GM12891 (cell line): ENCODE measurements at regions not wholly inside any gene's neighbourhood (a gene's known extent, or its start where the extent isn't known, plus 50 kb on each side); places are given as distances from the start of the nearest gene placed in this dataset.

Experiments used
- DNase-seq: peaks from one replicate; pipeline ENCODE4 v3.0.0; 2011; ENCODE audit warnings: low spot score; ENCODE audit not compliant: insufficient read length
- FAIRE-seq: peaks from 2 replicates; lab custom pipeline; 2011; peaks lifted over from hg19 to GRCh38; lab: Jason Lieb, UNC
- PAX5 ChIP-seq: IDR thresholded peaks from 2 replicates; pipeline ENCODE4 v1.6.1; 2011; ENCODE audit warnings: low read length, moderate library complexity, mild to moderate bottlenecking; ENCODE audit not compliant: insufficient read depth, severe bottlenecking
- POLR2A ChIP-seq: IDR thresholded peaks from 2 replicates; pipeline ENCODE4 v1.6.1; 2011; ENCODE audit warnings: low read depth, low read length, control low read depth
- POLR2AphosphoS5 ChIP-seq: IDR thresholded peaks from 2 replicates; pipeline ENCODE4 v1.6.1; 2011; ENCODE audit warnings: low read depth, low read length, control low read depth
- POU2F2 ChIP-seq: IDR thresholded peaks from 2 replicates; pipeline ENCODE4 v1.6.1; 2011; ENCODE audit warnings: low read depth, mild to moderate bottlenecking, control low read depth, low read length, moderate library complexity
- SPI1 ChIP-seq: IDR thresholded peaks from 2 replicates; pipeline ENCODE4 v1.6.1; 2011; ENCODE audit warnings: low read depth, low read length, control low read depth
- TAF1 ChIP-seq: IDR thresholded peaks from 2 replicates; pipeline ENCODE4 v1.6.1; 2011; ENCODE audit warnings: low read depth, low read length, control low read depth

GRCh38 chr9:12613071-12613470 is 80.1 kb upstream of the TYRP1 start:
- FAIRE-seq (no peak), DNase-seq (no peak)
- TF ChIP-seq POLR2AphosphoS5 (no peak), SPI1 (no peak), POU2F2 (no peak), TAF1 (no peak), POLR2A (no peak)

DNA sequence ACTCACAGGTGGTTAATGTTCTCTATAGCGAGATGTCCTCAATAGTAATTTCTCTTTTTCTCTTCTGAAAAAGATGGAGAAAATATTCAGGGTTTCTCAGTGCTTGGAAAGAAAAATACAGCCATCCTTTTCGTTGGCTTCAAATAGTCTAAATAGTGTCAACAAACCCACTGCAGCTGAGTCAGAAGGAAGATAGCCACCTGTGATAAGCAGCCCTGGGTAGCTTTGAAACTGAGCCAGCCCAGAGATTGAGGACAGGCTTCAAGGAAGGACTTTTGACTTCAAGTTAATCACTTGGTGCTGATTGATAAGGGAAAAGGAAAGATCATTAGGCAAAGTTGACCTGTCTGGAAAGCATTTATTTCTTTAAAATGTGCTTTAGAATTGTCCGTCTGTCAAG is 78.7 kb upstream of the TYRP1 start:
- no peak for FAIRE-seq
- TF ChIP-seq SPI1 (no peak), TAF1 (no peak), PAX5 (no peak), POLR2A (no peak), POLR2AphosphoS5 (no peak), POU2F2 (no peak)
- no peak for DNase-seq

- TF ChIP-seq POU2F2 = no peak
- FAIRE-seq = no peak
- DNase-seq = no peak
These were observed 74.2 kb upstream of the TYRP1 start for GRCh38 chr9:12618956-12619355.

- DNase-seq (no peak), FAIRE-seq (no peak)
- no peak for TF ChIP-seq PAX5
- no peak for TF ChIP-seq SPI1
- no peak for TF ChIP-seq POU2F2
- TF ChIP-seq TAF1 = no peak
- no peak for TF ChIP-seq POLR2AphosphoS5
- no peak for TF ChIP-seq POLR2A
These were observed 67.3 kb upstream of the TYRP1 start for GRCh38 chr9:12625844-12626243.

GRCh38 chr9:12627096-12627495 is 66.1 kb upstream of the TYRP1 start:
- FAIRE-seq (no peak), DNase-seq (no peak)
- no peak for TF ChIP-seq POU2F2
- no peak for TF ChIP-seq SPI1
- TF ChIP-seq POLR2AphosphoS5 = no peak
- TF ChIP-seq TAF1 = no peak
- no peak for TF ChIP-seq PAX5
- no peak for TF ChIP-seq POLR2A

GRCh38 chr9:12628546-12628945 is 64.6 kb upstream of the TYRP1 start:
- no peak for DNase-seq
- FAIRE-seq = no peak
- TF ChIP-seq POU2F2 (no peak), POLR2A (no peak), TAF1 (no peak), PAX5 (no peak), SPI1 (no peak), POLR2AphosphoS5 (no peak)

DNA sequence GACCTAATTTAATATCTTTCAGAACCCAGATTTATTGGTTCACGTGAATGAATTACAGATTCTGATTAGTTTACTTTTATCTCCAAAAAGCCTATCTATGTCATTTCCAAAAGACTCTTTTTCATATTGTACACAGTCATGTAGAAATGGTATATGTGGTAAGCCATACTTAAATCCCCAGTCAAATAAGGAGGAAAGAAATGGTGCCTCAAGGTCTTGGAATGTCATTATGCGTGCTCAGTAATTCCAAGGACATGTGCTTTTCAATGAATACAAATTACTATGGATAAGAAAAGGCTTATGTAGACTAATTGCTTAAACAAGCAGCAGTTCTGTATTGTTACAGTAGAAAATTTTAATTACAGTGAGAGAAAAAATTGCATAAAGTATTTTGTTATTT is 64.1 kb upstream of the TYRP1 start:
- no peak for DNase-seq
- no peak for FAIRE-seq
- TF ChIP-seq POLR2AphosphoS5 = no peak
- TF ChIP-seq SPI1 = no peak
- no peak for TF ChIP-seq TAF1
- TF ChIP-seq POU2F2 = no peak
- TF ChIP-seq PAX5 = no peak
- TF ChIP-seq POLR2A = no peak

GRCh38 chr9:12631866-12632265 is 61.3 kb upstream of the TYRP1 start:
- FAIRE-seq = no peak
- no peak for TF ChIP-seq POLR2AphosphoS5
- no peak for TF ChIP-seq SPI1
- TF ChIP-seq TAF1 = no peak
- TF ChIP-seq POLR2A = no peak
- no peak for TF ChIP-seq PAX5
- no peak for TF ChIP-seq POU2F2
- DNase-seq = no peak

GRCh38 chr9:12633016-12633765 is 60.0 kb upstream of the TYRP1 start:
- TF ChIP-seq TAF1 = no peak
- TF ChIP-seq POLR2A = no peak
- TF ChIP-seq PAX5 = no peak
- no peak for TF ChIP-seq POU2F2
- TF ChIP-seq POLR2AphosphoS5 = no peak
- TF ChIP-seq SPI1 = no peak
- no peak for DNase-seq
- FAIRE-seq = no peak
